GM21423 (cell line): ENCODE measurements at regions not wholly inside any gene's neighbourhood (a gene's known extent, or its start where the extent isn't known, plus 50 kb on each side); places are given as distances from the start of the nearest gene placed in this dataset.

Experiments used
- ATAC-seq: cut with Tn5 transposase; IDR thresholded peaks from one replicate; pipeline ENCODE4 v1.9.1; 2021; ENCODE audit warnings: mild to moderate bottlenecking, moderate library complexity; ENCODE audit not compliant: unreplicated experiment

- ATAC-seq = no peak
Observed at GRCh38 chr21:16342932-16343331, 613.1 kb downstream of the USP25 start.

GRCh38 chr21:16343776-16344175, 614.0 kb downstream of the USP25 start:
- no peak for ATAC-seq

GRCh38 chr21:16345757-16346156, 616.0 kb downstream of the USP25 start:
- ATAC-seq = no peak

GRCh38 chr21:16347223-16347622, 617.4 kb downstream of the USP25 start:
- no peak for ATAC-seq

GRCh38 chr21:16353764-16354163, 624.0 kb downstream of the USP25 start:
- no peak for ATAC-seq

GRCh38 chr21:16357994-16358393, 628.2 kb downstream of the USP25 start:
- no peak for ATAC-seq

- ATAC-seq = no peak
Observed at GRCh38 chr21:16358784-16359183, 629.0 kb downstream of the USP25 start.

GRCh38 chr21:16363100-16363499, 633.3 kb downstream of the USP25 start:
- ATAC-seq = no peak

- no peak for ATAC-seq
Observed at GRCh38 chr21:16363518-16363917, 633.7 kb downstream of the USP25 start.

GRCh38 chr21:16366207-16366606, 636.4 kb downstream of the USP25 start:
- no peak for ATAC-seq

- ATAC-seq = no peak
Observed at GRCh38 chr21:16367079-16367478, 637.3 kb downstream of the USP25 start.

GRCh38 chr21:16370186-16370585, 640.4 kb downstream of the USP25 start:
- no peak for ATAC-seq

GRCh38 chr21:16372586-16372985, 642.8 kb downstream of the USP25 start:
- no peak for ATAC-seq

- no peak for ATAC-seq
Observed at GRCh38 chr21:16376673-16377072, 646.9 kb downstream of the USP25 start.

GRCh38 chr21:16377120-16377658, 647.4 kb downstream of the USP25 start:
- no peak for ATAC-seq

GRCh38 chr21:16377857-16378256, 648.1 kb downstream of the USP25 start:
- ATAC-seq = no peak

- ATAC-seq = no peak
Observed at GRCh38 chr21:16378525-16378924, 648.7 kb downstream of the USP25 start.

GRCh38 chr21:16388291-16388690, 658.5 kb downstream of the USP25 start:
- ATAC-seq = no peak

GRCh38 chr21:16388911-16389560, 659.3 kb downstream of the USP25 start:
- ATAC-seq = no peak

GRCh38 chr21:16389643-16390042, 659.9 kb downstream of the USP25 start:
- no peak for ATAC-seq

GRCh38 chr21:16395285-16395684, 665.5 kb downstream of the USP25 start:
- no peak for ATAC-seq

- no peak for ATAC-seq
Observed at GRCh38 chr21:16402752-16403151, 673.0 kb downstream of the USP25 start.

GRCh38 chr21:16404776-16405175, 675.0 kb downstream of the USP25 start:
- no peak for ATAC-seq
